ENCODE measurements at regions not wholly inside any gene's neighbourhood (a gene's known extent, or its start where the extent isn't known, plus 50 kb on each side); places are given as distances from the start of the nearest gene placed in this dataset.

GRCh38 chr18:39730606-39731005 lies 2165.0 kb upstream of the CELF4 start:
- H3K4me1 ChIP-seq (ENCODE audit: insufficient read depth) = no peaks in the 10 kb centered on the region
- no peak overlapping the region for H3K27ac ChIP-seq (ENCODE audit: low read depth)
- H3K36me3 ChIP-seq (ENCODE audit: insufficient read depth) = no peaks in the 10 kb centered on the region
- DNase-seq (ENCODE audit: extremely low spot score) = no peak
- no peak overlapping the region for H3K4me3 ChIP-seq (ENCODE audit: low read depth, low read length)

GRCh38 chr18:39724652-39725051 lies 2159.1 kb upstream of the CELF4 start:
- no peak for DNase-seq (ENCODE audit: extremely low spot score)
- Histone ChIP-seq H3K4me1 (ENCODE audit: insufficient read depth) (no peaks in the 10 kb centered on the region), H3K4me3 (ENCODE audit: low read depth, low read length) (no peak overlapping the region), H3K36me3 (ENCODE audit: insufficient read depth) (no peaks in the 10 kb centered on the region), H3K27ac (ENCODE audit: low read depth) (no peak overlapping the region)

GRCh38 chr18:39721712-39722111 lies 2156.1 kb upstream of the CELF4 start:
- Histone ChIP-seq H3K4me3 (ENCODE audit: low read depth, low read length) (no peak overlapping the region), H3K4me1 (ENCODE audit: insufficient read depth) (no peaks in the 10 kb centered on the region), H3K36me3 (ENCODE audit: insufficient read depth) (no peaks in the 10 kb centered on the region), H3K27ac (ENCODE audit: low read depth) (no peak overlapping the region)
- 50% methylated on average over 1 of the region's 1 CpG for WGBS
- DNase-seq (ENCODE audit: extremely low spot score) = no peak

DNA sequence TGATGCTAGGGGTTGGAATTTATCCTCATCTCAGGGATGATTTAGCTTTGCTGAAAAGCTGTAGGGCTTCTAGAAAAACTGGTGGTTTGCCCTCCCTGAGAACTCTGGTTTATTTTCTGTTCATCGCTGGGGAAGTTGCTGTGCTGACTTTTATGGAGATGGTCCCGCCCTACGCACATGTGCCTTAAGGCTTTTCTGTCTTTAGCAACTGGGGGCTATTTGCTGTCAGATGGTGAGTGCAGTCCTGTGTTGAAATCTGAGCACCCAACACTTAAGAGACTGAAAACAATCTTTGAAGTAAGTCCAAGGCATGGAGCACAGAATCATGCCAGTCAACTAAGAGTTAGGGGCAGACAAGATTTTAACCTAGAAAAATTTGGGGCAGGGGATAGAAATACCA lies 2148.4 kb upstream of the CELF4 start:
- no peaks in the 10 kb centered on the region for H3K36me3 ChIP-seq (ENCODE audit: insufficient read depth)
- DNase-seq (ENCODE audit: extremely low spot score) = no peak
- no peak overlapping the region for H3K27ac ChIP-seq (ENCODE audit: low read depth)
- no peak overlapping the region for H3K4me3 ChIP-seq (ENCODE audit: low read depth, low read length)
- WGBS = 87% methylated on average over 3 of the region's 3 CpGs
- H3K4me1 ChIP-seq (ENCODE audit: insufficient read depth) = no peaks in the 10 kb centered on the region

DNA sequence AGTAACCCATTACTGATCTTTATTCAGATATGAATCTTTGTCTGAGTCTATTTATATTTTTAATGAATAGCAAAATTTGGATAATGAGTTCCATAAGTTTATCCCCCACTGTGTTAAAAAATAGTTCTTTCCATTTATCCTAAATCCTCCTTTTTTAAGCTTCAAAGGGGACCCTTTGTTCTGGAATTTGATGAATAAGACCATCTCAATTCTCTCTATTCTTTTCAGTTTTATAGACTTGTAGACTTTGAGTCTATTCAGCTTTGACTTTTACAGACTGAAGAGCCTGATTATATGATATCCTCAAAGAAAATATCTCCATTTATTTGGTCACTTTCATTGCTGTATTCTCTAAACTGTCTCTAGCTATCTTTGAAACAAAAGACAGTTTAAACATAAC lies 2146.1 kb upstream of the CELF4 start:
- no peaks in the 10 kb centered on the region for H3K36me3 ChIP-seq (ENCODE audit: insufficient read depth)
- no peak overlapping the region for H3K4me3 ChIP-seq (ENCODE audit: low read depth, low read length)
- no peak overlapping the region for H3K27ac ChIP-seq (ENCODE audit: low read depth)
- no peak for DNase-seq (ENCODE audit: extremely low spot score)
- H3K4me1 ChIP-seq (ENCODE audit: insufficient read depth) = no peaks in the 10 kb centered on the region

- 93% methylated on average over 3 of the region's 3 CpGs for WGBS
These were observed 2139.8 kb upstream of the CELF4 start for GRCh38 chr18:39705362-39705761.

DNA sequence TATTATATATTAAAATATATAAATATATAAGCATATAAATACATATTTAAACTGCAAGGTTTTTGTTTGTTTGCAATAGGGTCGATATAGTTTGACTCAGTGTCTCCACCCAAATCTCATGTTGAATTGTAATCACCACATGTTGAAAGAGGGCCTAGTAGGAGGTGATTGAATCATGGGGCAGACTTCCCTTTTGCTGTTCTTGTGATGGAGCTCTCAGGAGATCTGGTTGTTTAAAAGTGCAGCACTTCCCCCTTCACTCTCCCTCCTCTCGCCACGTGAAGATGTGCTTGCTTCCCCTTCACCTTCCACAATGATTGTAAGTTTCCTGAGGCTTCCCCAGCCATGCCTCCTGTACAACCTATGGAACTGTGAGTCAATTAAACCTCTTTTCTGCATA lies 2137.3 kb upstream of the CELF4 start:
- Histone ChIP-seq H3K36me3 (ENCODE audit: insufficient read depth) (no peaks in the 10 kb centered on the region), H3K27ac (ENCODE audit: low read depth) (no peak overlapping the region), H3K4me3 (ENCODE audit: low read depth, low read length) (no peak overlapping the region), H3K4me1 (ENCODE audit: insufficient read depth) (no peaks in the 10 kb centered on the region)
- 90% methylated on average over 3 of the region's 3 CpGs for WGBS
- no peak for DNase-seq (ENCODE audit: extremely low spot score)

More at GRCh38 chr18:39705362-39705761, 2139.8 kb upstream of the CELF4 start:
- Histone ChIP-seq H3K4me3 (ENCODE audit: low read depth, low read length) (no peak overlapping the region), H3K4me1 (ENCODE audit: insufficient read depth) (no peaks in the 10 kb centered on the region), H3K27ac (ENCODE audit: low read depth) (no peak overlapping the region), H3K36me3 (ENCODE audit: insufficient read depth) (no peaks in the 10 kb centered on the region)
- no peak for DNase-seq (ENCODE audit: extremely low spot score)

- Histone ChIP-seq H3K4me1 (ENCODE audit: insufficient read depth) (no peaks in the 10 kb centered on the region), H3K36me3 (ENCODE audit: insufficient read depth) (no peaks in the 10 kb centered on the region), H3K27ac (ENCODE audit: low read depth) (no peak overlapping the region), H3K4me3 (ENCODE audit: low read depth, low read length) (no peak overlapping the region)
- WGBS = 73% methylated on average over 2 of the region's 2 CpGs
- no peak for DNase-seq (ENCODE audit: extremely low spot score)
These were observed 2136.2 kb upstream of the CELF4 start for GRCh38 chr18:39701839-39702238.

DNA sequence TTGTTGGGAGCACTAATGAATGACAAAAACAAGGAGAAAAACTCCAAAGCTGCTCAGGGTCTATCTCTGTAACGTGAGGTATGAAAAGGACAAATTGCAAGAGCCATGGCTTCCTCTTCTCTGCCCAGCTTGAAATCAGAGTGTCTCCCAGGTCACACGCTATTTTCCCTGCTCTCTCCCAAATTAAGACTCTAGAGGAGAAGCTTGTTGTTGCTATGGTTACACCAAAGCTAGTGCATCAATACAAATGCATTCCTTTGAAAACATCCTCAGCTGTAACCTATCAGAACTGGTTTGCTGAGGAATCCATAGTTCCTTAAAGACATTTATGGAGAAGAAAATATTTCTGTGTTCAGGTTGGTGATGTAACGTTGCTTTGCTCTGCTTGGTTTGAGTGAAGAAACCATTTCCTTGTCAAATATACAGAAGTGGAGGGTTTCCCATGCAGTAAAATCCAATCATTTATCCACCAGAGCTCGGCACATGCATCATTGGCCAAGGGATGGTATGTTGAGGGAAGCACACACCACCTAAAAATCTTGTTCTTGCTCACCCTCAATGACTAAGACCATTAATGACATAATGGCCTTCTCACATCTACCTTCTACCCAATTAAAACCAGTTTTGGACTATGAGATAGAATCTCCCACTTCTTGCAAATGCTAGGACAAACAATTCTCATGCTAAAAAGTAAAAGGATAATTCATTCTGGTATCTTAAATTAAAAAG lies 2135.6 kb upstream of the CELF4 start:
- WGBS = 87% methylated on average over 4 of the region's 4 CpGs
- Histone ChIP-seq H3K36me3 (ENCODE audit: insufficient read depth) (no peaks in the 10 kb centered on the region), H3K4me3 (ENCODE audit: low read depth, low read length) (no peak overlapping the region), H3K27ac (ENCODE audit: low read depth) (no peak overlapping the region), H3K4me1 (ENCODE audit: insufficient read depth) (no peaks in the 10 kb centered on the region)
- DNase-seq (ENCODE audit: extremely low spot score) = no peak

GRCh38 chr18:39699340-39699964 lies 2133.9 kb upstream of the CELF4 start:
- Histone ChIP-seq H3K36me3 (ENCODE audit: insufficient read depth) (no peaks in the 10 kb centered on the region), H3K27ac (ENCODE audit: low read depth) (no peak overlapping the region), H3K4me3 (ENCODE audit: low read depth, low read length) (no peak overlapping the region), H3K4me1 (ENCODE audit: insufficient read depth) (no peaks in the 10 kb centered on the region)
- DNase-seq (ENCODE audit: extremely low spot score) = no peak
- 96% methylated on average over 5 of the region's 5 CpGs for WGBS

DNA sequence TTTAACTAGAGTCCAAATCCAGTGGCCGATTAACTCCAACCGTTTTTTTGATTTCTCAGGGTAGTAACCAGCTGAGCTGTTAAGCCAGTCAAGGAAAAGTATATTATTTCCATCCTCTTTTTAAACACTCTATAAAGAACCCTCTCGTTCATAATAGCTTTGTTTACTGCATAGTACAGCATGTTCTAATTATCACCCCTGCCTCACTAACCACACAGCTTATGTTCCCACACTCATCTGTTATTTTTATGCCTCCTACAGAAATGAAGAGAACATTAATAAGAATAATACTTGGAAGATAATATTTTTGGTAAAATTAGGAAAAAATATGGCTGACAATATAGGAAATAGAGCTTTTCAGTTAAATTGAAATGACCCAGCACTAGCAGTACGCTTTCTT lies 2132.8 kb upstream of the CELF4 start:
- no peak for DNase-seq (ENCODE audit: extremely low spot score)

DNA sequence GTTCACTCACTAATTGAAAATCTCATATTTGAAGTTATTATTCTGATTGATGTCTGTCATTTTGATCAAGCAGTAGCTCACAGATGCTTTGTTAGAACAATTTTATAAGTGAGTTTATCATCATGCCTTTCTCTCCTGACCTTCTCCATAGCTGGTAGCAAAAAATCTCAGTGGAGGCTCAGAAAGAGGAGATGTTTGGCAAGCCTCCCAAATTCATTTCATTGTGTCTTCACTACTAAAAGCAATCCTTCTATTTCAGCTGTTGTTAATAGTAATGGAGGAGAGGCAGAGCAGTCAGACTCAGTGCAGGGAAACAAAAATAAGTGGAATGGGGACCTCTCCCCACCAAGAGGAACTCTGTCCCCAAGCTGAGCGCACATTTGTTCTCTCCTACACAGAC lies 2127.8 kb upstream of the CELF4 start:
- 95% methylated on average over 1 of the region's 1 CpG for WGBS

More for the DNA sequence above, 2132.8 kb upstream of the CELF4 start:
- Histone ChIP-seq H3K4me3 (ENCODE audit: low read depth, low read length) (no peak overlapping the region), H3K4me1 (ENCODE audit: insufficient read depth) (no peaks in the 10 kb centered on the region), H3K27ac (ENCODE audit: low read depth) (no peak overlapping the region), H3K36me3 (ENCODE audit: insufficient read depth) (no peaks in the 10 kb centered on the region)
- 77% methylated on average over 4 of the region's 4 CpGs for WGBS

DNA sequence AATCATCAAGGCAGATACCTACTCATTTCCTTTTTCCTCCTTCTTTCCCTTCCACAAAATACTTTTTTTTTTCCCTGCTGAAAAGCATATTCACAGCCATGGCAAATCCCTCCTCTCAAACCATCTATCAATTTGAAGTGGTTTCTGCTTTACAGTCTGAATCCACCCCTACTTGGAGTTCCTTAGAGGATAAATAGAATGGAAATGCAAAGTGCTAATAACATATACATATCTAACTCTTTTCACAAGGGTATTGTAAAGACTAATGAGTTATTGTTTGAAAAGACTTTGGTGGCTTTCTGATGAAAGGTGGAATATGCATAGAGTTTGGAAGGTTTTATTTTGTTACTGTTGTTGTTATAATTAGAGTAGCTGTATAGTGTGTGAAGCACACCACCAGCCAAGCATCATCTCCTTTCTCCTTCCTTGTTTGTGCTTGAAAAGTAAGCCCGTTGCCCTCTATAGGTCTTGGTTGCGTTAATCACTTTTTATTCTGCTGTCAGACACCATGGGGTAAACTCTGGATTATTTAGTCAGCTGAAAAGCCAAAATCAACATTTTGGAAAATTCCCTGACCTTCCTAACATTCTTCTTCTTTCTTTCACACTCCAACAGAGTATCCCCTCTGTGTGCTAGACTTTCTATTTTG lies 2126.9 kb upstream of the CELF4 start:
- 82% methylated on average over 2 of the region's 2 CpGs for WGBS
- no peak overlapping the region for H3K4me3 ChIP-seq (ENCODE audit: low read depth, low read length)
- no peak for DNase-seq (ENCODE audit: extremely low spot score)
- H3K27ac ChIP-seq (ENCODE audit: low read depth) = no peak overlapping the region
- H3K36me3 ChIP-seq (ENCODE audit: insufficient read depth) = no peaks in the 10 kb centered on the region
- H3K4me1 ChIP-seq (ENCODE audit: insufficient read depth) = no peaks in the 10 kb centered on the region

More for the DNA sequence above, 2127.8 kb upstream of the CELF4 start:
- Histone ChIP-seq H3K36me3 (ENCODE audit: insufficient read depth) (no peaks in the 10 kb centered on the region), H3K4me3 (ENCODE audit: low read depth, low read length) (no peak overlapping the region), H3K4me1 (ENCODE audit: insufficient read depth) (no peaks in the 10 kb centered on the region), H3K27ac (ENCODE audit: low read depth) (no peak overlapping the region)
- DNase-seq (ENCODE audit: extremely low spot score) = no peak

GRCh38 chr18:39685303-39685902 lies 2119.8 kb upstream of the CELF4 start:
- WGBS = 47% methylated on average over 4 of the region's 4 CpGs
- H3K4me3 ChIP-seq (ENCODE audit: low read depth, low read length) = no peak overlapping the region
- H3K27ac ChIP-seq (ENCODE audit: low read depth) = no peak overlapping the region
- no peaks in the 10 kb centered on the region for H3K36me3 ChIP-seq (ENCODE audit: insufficient read depth)
- no peaks in the 10 kb centered on the region for H3K4me1 ChIP-seq (ENCODE audit: insufficient read depth)
- no peak for DNase-seq (ENCODE audit: extremely low spot score)
